ENCODE measurements at regions not wholly inside any gene's neighbourhood (a gene's known extent, or its start where the extent isn't known, plus 50 kb on each side); places are given as distances from the start of the nearest gene placed in this dataset.
A peak's percentile ranks its signal among the peaks of the same experiment; 100 is the strongest.

DNA sequence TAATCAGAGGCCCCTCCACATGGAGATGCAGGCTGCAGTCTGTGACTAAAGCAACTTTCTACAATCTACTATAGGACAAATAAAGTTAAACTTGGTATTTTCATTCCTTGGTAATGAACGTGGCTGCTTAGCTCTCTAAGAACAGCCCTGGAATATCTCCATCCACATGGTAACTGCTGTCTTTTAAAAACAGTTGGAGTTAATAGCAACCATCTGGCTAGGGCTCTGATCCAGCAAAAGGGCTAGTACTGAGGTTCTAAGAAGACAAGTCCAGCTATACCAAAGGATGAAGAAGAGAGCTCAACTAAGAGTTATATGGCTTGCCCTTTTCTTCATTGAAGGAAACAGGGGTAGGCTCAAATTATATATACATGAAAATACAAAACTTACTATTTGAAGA, 920.1 kb downstream of the FLRT2 start:
- intact Hi-C loops (cut with DNase I) = loop anchor here in 1 of 3 donors (10.0 kb wide), 1 partner anchor 205 kb away; no protein-coding TSS in a partner anchor
- Histone ChIP-seq H3K4me3 (no peak overlapping the region), H3K36me3 (no peaks in the 10 kb centered on the region), H3K9me3 (no peaks in the 10 kb centered on the region), H3K27ac (no peak overlapping the region), H3K27me3 (no peaks in the 10 kb centered on the region), H3K4me1 (no peaks in the 10 kb centered on the region)
- 69% methylated on average over 1 of the region's 1 CpG for WGBS, 2 donors
- no peak for FAIRE-seq
- ATAC-seq = no peak
- DNase-seq = no peak
- TF ChIP-seq, protein P1, sequence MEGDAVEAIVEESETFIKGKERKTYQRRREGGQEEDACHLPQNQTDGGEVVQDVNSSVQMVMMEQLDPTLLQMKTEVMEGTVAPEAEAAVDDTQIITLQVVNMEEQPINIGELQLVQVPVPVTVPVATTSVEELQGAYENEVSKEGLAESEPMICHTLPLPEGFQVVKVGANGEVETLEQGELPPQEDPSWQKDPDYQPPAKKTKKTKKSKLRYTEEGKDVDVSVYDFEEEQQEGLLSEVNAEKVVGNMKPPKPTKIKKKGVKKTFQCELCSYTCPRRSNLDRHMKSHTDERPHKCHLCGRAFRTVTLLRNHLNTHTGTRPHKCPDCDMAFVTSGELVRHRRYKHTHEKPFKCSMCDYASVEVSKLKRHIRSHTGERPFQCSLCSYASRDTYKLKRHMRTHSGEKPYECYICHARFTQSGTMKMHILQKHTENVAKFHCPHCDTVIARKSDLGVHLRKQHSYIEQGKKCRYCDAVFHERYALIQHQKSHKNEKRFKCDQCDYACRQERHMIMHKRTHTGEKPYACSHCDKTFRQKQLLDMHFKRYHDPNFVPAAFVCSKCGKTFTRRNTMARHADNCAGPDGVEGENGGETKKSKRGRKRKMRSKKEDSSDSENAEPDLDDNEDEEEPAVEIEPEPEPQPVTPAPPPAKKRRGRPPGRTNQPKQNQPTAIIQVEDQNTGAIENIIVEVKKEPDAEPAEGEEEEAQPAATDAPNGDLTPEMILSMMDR (IDR thresholded peaks at IDR 0.05) = no peak

DNA sequence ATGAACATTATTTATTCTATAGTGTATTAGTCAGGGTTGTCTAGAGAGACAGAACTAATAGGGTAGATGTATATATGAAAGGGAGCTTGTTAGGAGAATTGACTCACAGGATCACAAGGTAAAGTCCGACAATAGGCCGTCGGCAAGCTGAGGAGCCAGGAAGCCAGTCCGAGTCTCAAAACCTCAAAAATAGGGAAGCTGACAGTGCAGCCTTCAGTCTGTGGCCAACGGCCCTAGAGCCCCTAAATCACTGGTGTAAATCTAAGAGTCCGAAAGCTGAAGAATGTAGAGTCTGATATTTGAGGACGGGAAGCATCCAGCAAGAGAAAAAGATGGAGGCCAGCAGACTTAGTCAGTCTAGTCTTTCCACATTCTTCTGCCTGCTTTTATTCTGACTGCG, 912.2 kb downstream of the FLRT2 start:
- Histone ChIP-seq H3K27ac (no peak overlapping the region), H3K36me3 (no peaks in the 10 kb centered on the region), H3K27me3 (no peaks in the 10 kb centered on the region), H3K4me3 (no peak overlapping the region), H3K9me3 (no peaks in the 10 kb centered on the region), H3K4me1 (no peaks in the 10 kb centered on the region)
- WGBS, 2 donors = 85 to 90% methylated on average over 8 of the region's 8 CpGs
- ATAC-seq (no peak), DNase-seq (no peak), FAIRE-seq (no peak)
- intact Hi-C loops (cut with DNase I) = no loop called here
- TF ChIP-seq, protein P1 (IDR thresholded peaks at IDR 0.05) = no peak

DNA sequence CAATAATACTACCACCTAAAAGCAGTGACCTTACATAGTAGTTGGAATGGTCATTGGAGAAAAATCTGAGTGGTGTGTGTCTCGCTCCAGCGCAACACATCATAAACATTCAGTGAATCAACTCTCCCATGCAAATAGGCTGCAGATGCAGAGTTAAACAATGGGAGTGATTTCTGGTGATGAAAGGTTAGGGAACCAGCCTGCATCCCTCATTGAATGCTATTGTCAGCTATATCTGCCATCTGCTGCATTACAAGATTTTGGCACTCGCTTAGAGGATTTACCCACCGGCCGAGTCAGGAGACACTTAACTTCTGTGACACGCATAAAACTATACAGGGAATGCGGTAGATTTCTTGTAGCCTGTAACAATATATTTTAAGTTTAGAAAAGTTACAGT, 900.9 kb downstream of the FLRT2 start:
- Histone ChIP-seq H3K4me1 (no peaks in the 10 kb centered on the region), H3K27ac (no peak overlapping the region), H3K9me3 (no peaks in the 10 kb centered on the region), H3K27me3 (no peaks in the 10 kb centered on the region), H3K36me3 (peaks cover 0 to 2% (median 0%) of the 10 kb centered on the region in 3 donors), H3K4me3 (no peak overlapping the region)
- TF ChIP-seq, protein P1 (IDR thresholded peaks at IDR 0.05) = no peak
- FAIRE-seq = no peak
- no peak for ATAC-seq
- 90 to 91% methylated on average over 7 of the region's 7 CpGs for WGBS, 2 donors
- no peak for DNase-seq
- intact Hi-C loops (cut with DNase I) = no loop called here

DNA sequence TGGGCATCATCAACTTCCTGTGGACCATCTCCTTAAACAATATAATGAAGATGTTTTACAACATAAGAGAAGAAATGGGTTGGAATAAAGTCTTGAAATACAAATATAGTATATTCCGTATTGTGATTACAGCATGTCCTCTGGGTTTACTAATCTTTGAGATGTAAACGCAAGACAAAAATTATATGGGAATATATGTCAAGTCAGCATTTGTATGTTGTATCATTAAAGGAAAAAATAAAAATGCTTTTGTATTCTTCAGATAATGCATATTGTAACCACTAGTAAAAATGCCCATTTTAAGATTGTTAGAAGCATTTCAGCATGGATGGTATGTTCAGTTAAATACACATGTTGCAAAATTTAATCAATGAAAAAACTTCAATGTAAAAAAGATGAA, 893.3 kb downstream of the FLRT2 start:
- no peak overlapping the region for H3K27ac ChIP-seq
- TF ChIP-seq, protein P1 (IDR thresholded peaks at IDR 0.05) = no peak
- ATAC-seq (no peak), FAIRE-seq (no peak), DNase-seq (no peak)
- no peak overlapping the region for H3K4me3 ChIP-seq
- no peaks in the 10 kb centered on the region for H3K27me3 ChIP-seq
- intact Hi-C loops (cut with DNase I) = no loop called here
- no peaks in the 10 kb centered on the region for H3K9me3 ChIP-seq
- no peaks in the 10 kb centered on the region for H3K4me1 ChIP-seq
- WGBS, 2 donors = 44 to 47% methylated on average over 2 of the region's 2 CpGs
- H3K36me3 ChIP-seq = no peaks in the 10 kb centered on the region

DNA sequence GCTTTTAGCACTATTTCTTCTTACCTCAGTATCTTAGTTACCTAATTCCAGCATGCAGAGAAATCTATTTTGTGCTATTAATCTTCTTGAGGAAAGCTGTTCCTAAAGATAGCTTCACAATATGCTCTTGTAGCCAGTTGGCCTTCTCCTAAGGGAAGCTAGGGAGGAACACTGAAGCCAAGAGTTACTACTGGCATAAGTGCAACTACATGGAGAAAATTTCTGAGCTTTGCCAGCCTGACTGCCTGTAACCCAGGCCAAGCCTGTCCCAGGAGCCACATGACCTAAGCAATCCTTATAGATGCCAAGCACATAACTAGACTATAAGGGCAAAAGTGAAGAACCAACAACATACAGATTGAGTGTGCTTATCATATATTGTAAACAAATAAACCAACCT, 890.2 kb downstream of the FLRT2 start:
- Histone ChIP-seq H3K27me3 (no peaks in the 10 kb centered on the region), H3K4me1 (no peaks in the 10 kb centered on the region), H3K27ac (no peak overlapping the region), H3K4me3 (no peak overlapping the region), H3K9me3 (no peaks in the 10 kb centered on the region), H3K36me3 (no peaks in the 10 kb centered on the region)
- DNase-seq (no peak), FAIRE-seq (no peak), ATAC-seq (peak in 1 of 4 donors; percentile 22)
- TF ChIP-seq, protein P1 (IDR thresholded peaks at IDR 0.05) = no peak
- intact Hi-C loops (cut with DNase I) = no loop called here
